OCI-LY3 (cell line): ENCODE measurements at regions not wholly inside any gene's neighbourhood (a gene's known extent, or its start where the extent isn't known, plus 50 kb on each side); places are given as distances from the start of the nearest gene placed in this dataset.

Experiments
- CTCF ChIP-seq: fragments of 200-600, 300-600 bp; sonication (generic); IDR thresholded peaks from 2 replicates; pipeline ENCODE4 v1.5.1; 2014; ENCODE audit warnings: antibody characterized with exemption, low read length, low read depth
- EZH2phosphoT487 ChIP-seq: fragments of 200-600 bp; shearing (Covaris generic); IDR thresholded peaks from 2 replicates; pipeline ENCODE4 v1.6.1; 2018; ENCODE audit warnings: antibody characterized with exemption, mixed run types, low read depth

- TF ChIP-seq CTCF = no peak
- TF ChIP-seq EZH2phosphoT487 = no peak
Observed at GRCh38 chr6:128657181-128657580, 136.8 kb upstream of the PTPRK start.
